ENCODE measurements at regions not wholly inside any gene's neighbourhood (a gene's known extent, or its start where the extent isn't known, plus 50 kb on each side); places are given as distances from the start of the nearest gene placed in this dataset.
A peak's percentile ranks its signal among the peaks of the same experiment; 100 is the strongest.

DNA sequence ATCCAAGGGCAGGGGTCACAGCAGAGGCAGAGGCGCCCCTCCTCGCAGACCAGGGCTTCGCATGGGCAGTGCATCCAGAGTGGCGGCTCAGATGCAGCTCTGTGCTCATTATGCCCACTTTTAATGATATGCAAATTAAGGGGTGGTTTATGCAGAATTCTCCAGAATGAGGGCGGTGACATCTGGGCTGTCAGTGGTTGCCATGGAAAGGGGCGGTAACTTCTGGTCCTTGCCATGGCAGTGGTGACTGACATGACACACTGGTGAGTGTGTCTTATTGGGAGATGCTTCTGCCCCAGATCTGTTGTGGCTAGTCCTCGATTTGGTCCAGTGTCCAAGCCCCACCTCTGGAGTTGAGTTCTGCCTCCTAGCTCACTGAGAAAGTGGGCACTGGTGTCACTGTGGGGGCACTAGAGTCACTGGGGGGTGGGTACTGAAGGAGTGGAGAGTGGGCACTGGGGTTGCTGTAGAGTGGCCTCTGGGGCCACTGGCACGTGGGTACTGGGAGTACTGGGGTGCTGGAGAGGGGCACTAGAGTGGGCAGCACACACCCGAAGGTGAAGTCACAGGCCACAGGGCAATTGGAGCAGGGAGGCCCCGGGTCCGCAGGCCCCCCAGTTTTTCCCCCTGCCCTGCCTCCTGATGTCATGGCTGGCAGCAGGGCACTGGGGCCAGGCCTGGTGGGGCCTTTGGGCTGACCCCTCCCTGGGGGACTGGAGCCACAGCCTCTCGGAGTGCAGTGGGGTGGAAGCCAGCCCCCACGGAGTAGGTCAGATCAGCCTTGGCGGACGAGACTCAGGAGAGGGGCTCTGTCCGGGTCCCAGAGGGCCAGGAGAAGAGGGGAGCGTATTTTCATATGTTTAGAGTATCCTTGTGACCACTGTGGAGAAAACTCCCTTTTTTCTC lies 98.6 kb upstream of the NKX1-1 start:
- Histone ChIP-seq H3K9me3 (no peaks in the 10 kb centered on the region), H3K27ac (no peak overlapping the region), H3K36me3 (no peaks in the 10 kb centered on the region), H3K27me3 (no peaks in the 10 kb centered on the region), H3K4me1 (no peaks in the 10 kb centered on the region), H3K4me3 (no peak overlapping the region)
- intact Hi-C loops (cut with DNase I) = no loop called here
- DNase-seq = peak in 2 of 3 donors; percentile 8 to 28
- 17% methylated on average over 1 of the region's 17 CpGs for WGBS (ENCODE audit: insufficient coverage, low coverage, low lambda C conversion rate, missing lambda C conversion rate)
- TF ChIP-seq POLR2A (IDR thresholded peaks at IDR 0.05) = no peak
- TF ChIP-seq, protein P1, sequence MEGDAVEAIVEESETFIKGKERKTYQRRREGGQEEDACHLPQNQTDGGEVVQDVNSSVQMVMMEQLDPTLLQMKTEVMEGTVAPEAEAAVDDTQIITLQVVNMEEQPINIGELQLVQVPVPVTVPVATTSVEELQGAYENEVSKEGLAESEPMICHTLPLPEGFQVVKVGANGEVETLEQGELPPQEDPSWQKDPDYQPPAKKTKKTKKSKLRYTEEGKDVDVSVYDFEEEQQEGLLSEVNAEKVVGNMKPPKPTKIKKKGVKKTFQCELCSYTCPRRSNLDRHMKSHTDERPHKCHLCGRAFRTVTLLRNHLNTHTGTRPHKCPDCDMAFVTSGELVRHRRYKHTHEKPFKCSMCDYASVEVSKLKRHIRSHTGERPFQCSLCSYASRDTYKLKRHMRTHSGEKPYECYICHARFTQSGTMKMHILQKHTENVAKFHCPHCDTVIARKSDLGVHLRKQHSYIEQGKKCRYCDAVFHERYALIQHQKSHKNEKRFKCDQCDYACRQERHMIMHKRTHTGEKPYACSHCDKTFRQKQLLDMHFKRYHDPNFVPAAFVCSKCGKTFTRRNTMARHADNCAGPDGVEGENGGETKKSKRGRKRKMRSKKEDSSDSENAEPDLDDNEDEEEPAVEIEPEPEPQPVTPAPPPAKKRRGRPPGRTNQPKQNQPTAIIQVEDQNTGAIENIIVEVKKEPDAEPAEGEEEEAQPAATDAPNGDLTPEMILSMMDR (IDR thresholded peaks at IDR 0.05) = no peak
- ATAC-seq = no peak

DNA sequence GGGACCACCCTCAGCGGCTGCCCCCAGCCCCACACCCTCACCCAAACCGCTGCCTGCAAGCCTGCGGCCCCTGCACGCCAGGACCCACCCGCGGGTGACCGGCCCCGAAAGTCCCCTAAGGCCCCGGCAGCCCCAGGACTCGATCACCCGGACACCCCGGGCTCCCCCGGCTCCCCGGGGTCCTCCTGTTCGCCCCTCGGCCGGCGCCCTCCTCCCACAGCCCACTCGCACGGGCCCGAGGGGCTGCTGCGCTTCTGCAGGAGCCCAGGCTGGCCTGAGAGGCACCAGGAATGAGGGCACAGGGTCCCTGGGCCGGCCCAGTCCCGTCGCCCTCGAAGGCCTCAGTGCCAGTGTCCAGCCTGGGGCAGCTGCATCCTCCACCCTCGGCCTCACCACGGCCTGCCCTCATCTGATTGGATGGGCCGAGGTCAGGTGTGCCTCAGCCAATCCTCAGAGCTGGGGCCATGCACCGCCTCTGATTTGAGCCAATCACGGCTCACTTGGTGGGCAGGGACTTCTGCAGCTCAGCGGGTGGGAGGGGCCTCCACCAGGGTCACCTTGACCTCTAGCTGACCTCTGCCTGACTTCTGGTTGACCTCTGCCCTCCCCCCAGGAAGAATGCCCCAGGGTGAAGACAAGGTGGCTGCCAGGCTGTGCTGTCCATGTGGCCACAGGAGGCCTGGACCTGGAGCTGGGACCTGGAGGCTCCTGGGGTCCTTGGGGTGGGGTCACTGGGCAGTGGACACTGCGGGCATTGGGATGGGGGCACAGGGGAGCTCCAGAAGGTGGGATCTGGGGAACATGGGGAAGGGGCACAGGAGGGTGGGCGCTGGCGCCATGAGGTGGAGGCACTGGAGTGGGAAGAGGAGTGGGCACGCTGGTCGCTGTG lies 97.6 kb upstream of the NKX1-1 start:
- Histone ChIP-seq H3K9me3 (no peaks in the 10 kb centered on the region), H3K27me3 (no peaks in the 10 kb centered on the region), H3K4me1 (no peaks in the 10 kb centered on the region), H3K4me3 (no peak overlapping the region), H3K36me3 (no peaks in the 10 kb centered on the region), H3K27ac (no peak overlapping the region)
- DNase-seq (peak; percentile 6 to 53 (median 41)), ATAC-seq (no peak)
- TF ChIP-seq, protein P1 (IDR thresholded peaks at IDR 0.05) = no peak
- no peak for TF ChIP-seq POLR2A (IDR thresholded peaks at IDR 0.05)
- whole genome bisulfite sequencing (ENCODE audit: insufficient coverage, low coverage, low lambda C conversion rate, missing lambda C conversion rate) = 79% methylated on average over 14 of the region's 37 CpGs
- intact Hi-C loops (cut with DNase I) = no loop called here

DNA sequence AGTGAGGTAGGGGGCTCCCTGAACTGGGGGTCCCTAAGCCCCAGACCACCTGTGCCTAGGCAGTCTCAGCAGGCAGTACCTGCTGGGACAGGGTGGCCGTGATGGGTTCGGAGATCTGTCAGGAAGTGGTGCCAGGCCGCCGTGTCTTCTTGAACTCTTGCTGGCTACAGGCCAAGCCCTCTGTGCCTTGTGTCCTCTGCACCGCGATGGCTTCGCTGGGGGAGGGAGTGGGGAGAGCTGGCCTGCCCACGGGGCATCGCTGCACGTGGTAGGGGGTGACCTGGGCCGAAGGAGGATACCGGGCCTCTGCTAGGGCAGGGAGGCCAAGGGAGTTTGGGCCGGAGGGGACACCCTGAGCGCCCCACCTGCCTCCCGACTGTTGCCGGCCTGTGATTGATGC lies 96.7 kb upstream of the NKX1-1 start:
- ATAC-seq (no peak), DNase-seq (peak in 1 of 3 donors; percentile 21)
- WGBS (ENCODE audit: insufficient coverage, low coverage, low lambda C conversion rate, missing lambda C conversion rate) = 51% methylated on average over 7 of the region's 16 CpGs
- H3K4me1 ChIP-seq = no peaks in the 10 kb centered on the region
- no peaks in the 10 kb centered on the region for H3K27me3 ChIP-seq
- no peak overlapping the region for H3K27ac ChIP-seq
- no peaks in the 10 kb centered on the region for H3K36me3 ChIP-seq
- no peaks in the 10 kb centered on the region for H3K9me3 ChIP-seq
- no peak overlapping the region for H3K4me3 ChIP-seq
- intact Hi-C loops (cut with DNase I) = no loop called here
- TF ChIP-seq, protein P1 (IDR thresholded peaks at IDR 0.05) = no peak
- no peak for TF ChIP-seq POLR2A (IDR thresholded peaks at IDR 0.05)

DNA sequence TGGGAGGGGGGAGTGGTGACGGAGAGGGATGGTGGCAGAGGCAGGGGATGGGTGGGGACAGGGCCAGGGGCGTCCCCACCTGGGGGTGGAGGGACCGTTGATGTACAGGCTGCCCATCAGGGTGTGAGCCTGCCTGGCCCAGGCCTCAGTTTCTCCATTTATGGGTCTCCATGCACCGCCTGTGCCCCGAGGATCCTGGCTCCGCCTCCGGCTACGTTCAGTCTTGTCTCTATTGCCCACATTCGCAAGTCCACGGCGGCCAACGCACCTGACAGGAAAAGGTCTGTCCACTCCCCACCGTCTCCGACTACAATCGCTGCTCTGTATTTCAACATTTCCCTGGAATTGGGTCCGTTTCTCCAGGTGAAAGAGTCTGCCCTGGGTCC lies 96.3 kb upstream of the NKX1-1 start:
- 85% methylated on average over 13 of the region's 16 CpGs for WGBS (ENCODE audit: insufficient coverage, low coverage, low lambda C conversion rate, missing lambda C conversion rate)
- TF ChIP-seq, protein P1 (IDR thresholded peaks at IDR 0.05) = no peak
- no peak for TF ChIP-seq POLR2A (IDR thresholded peaks at IDR 0.05)
- H3K9me3 ChIP-seq = no peaks in the 10 kb centered on the region
- no peaks in the 10 kb centered on the region for H3K36me3 ChIP-seq
- H3K27me3 ChIP-seq = no peaks in the 10 kb centered on the region
- intact Hi-C loops (cut with DNase I) = no loop called here
- H3K4me3 ChIP-seq = no peak overlapping the region
- H3K4me1 ChIP-seq = no peaks in the 10 kb centered on the region
- ATAC-seq = no peak
- DNase-seq = peak in 2 of 3 donors; percentile 9 to 36
- H3K27ac ChIP-seq = no peak overlapping the region

Data from right lobe of liver (tissue), 6 donors.